ENCODE measurements at regions not wholly inside any gene's neighbourhood (a gene's known extent, or its start where the extent isn't known, plus 50 kb on each side); places are given as distances from the start of the nearest gene placed in this dataset.
A peak's percentile ranks its signal among the peaks of the same experiment; 100 is the strongest.

DNA sequence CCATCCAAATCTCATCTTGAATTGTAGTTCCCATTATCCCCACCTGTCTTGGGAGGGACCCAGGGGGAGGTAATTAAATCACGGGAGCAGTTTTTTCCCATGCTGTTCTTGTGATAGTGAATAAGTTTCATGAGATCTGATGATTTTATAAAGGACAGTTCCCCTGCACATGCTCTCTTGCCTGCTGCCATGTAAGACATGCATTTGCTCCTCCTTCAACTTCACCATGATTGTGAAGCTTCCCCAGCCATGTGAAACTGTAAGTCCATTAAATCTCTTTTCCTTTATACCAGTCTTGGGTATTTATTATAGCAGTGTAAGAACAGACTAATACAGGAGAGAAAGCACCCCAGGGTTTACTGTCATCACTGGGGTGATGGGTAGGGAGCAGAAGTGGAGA lies 220.4 kb upstream of the NUDT4 start:
- H3K79me2 ChIP-seq, result no peaks in the 10 kb centered on the region
- no peak overlapping the region for H3K4me3 ChIP-seq (ENCODE audit: low read depth, low read length)
- H3K4me2 ChIP-seq (ENCODE audit: low read length), result no peak overlapping the region
- H3K4me1 ChIP-seq, result no peaks in the 10 kb centered on the region
- H2AFZ ChIP-seq, result no peak overlapping the region
- no peak overlapping the region for H3K27ac ChIP-seq
- H3K9ac ChIP-seq, result no peak overlapping the region
- H3K9me3 ChIP-seq (ENCODE audit: control insufficient read depth, low read length), result no peaks in the 10 kb centered on the region
- no peaks in the 10 kb centered on the region for H3K27me3 ChIP-seq (ENCODE audit: control insufficient read depth, insufficient read depth, low read length)
- no peaks in the 10 kb centered on the region for H3K36me3 ChIP-seq (ENCODE audit: control insufficient read depth, insufficient read depth, low read length)
- TF ChIP-seq, protein P1, sequence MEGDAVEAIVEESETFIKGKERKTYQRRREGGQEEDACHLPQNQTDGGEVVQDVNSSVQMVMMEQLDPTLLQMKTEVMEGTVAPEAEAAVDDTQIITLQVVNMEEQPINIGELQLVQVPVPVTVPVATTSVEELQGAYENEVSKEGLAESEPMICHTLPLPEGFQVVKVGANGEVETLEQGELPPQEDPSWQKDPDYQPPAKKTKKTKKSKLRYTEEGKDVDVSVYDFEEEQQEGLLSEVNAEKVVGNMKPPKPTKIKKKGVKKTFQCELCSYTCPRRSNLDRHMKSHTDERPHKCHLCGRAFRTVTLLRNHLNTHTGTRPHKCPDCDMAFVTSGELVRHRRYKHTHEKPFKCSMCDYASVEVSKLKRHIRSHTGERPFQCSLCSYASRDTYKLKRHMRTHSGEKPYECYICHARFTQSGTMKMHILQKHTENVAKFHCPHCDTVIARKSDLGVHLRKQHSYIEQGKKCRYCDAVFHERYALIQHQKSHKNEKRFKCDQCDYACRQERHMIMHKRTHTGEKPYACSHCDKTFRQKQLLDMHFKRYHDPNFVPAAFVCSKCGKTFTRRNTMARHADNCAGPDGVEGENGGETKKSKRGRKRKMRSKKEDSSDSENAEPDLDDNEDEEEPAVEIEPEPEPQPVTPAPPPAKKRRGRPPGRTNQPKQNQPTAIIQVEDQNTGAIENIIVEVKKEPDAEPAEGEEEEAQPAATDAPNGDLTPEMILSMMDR (IDR thresholded peaks at IDR 0.05), result no peak

DNA sequence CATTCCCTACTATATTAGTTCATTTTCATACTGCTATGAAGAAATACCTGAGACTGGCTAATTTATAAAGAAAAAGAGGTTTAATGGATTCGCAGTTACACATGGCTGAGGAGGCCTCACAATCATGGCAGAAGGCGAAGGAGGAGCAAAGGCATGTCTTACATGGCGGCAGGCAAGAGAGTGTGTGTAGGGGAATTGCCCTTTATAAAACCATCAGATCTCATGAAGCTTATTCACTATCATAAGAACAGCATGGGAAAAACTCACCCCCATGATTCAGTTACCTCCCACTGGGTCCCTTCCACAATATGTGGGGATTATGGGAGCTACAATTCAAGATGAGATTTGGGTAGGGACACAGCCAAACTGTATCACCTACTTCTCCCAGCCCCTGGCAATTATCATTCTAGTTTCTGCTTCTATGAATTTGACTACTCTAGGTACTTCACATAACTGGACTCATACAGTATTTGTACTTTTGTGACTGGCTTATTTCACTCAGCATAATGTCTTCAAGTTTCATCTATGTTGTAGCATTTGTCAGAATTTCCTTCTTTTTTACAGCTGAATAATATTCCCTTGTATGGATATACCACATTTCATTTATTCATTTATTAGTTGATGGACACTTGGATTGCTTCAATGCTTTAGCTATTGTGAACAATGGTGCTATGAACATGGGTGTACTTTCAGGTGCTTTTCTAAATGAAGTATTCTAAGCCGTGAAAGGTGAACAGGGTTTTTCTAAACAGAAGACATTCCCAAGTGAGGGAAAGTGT lies 219.5 kb upstream of the NUDT4 start:
- Histone ChIP-seq H3K4me2 (ENCODE audit: low read length) (no peak overlapping the region), H3K36me3 (ENCODE audit: control insufficient read depth, insufficient read depth, low read length) (no peaks in the 10 kb centered on the region), H3K79me2 (no peaks in the 10 kb centered on the region), H3K27ac (no peak overlapping the region), H3K9ac (no peak overlapping the region), H3K27me3 (ENCODE audit: control insufficient read depth, insufficient read depth, low read length) (no peaks in the 10 kb centered on the region), H3K4me3 (ENCODE audit: low read depth, low read length) (no peak overlapping the region), H3K9me3 (ENCODE audit: control insufficient read depth, low read length) (no peaks in the 10 kb centered on the region), H3K4me1 (no peaks in the 10 kb centered on the region), H2AFZ (no peak overlapping the region)
- TF ChIP-seq, protein P1 (IDR thresholded peaks at IDR 0.05), result no peak

DNA sequence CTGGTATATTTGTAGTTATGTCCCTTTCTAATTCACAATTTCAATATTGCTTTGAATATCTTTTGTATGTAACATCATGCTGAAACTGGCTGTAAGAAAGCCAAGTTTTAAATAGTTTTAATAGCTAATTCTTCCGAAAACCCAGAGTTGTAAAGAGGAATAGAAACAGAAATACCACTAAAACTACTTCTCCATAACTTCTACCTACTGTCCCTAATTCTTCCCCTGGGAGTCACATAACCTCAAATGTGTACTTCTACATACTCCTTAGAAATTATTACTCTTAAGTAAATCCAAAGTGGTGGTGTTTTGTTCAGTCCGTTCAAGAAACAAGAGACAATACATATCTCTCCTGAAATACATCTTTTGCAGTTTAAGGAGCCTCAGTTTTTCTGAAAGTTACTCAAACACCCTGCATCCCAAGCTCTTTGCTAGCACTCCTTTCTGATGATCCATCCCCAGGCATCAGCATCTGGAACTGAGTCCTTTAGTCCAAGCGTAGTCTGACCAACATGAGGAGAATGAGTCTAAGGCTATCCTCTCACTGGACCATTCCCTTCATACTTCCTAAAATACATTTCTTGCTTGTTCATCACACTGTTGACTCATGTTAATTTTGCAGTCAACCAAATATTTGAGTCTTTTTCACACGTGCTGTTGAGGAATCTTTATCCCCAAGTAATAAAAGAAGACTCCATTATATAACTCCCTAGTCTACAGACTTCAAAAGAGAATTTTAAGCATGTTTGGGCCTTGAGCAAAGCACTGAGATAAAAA lies 214.3 kb upstream of the NUDT4 start:
- Histone ChIP-seq H3K9me3 (ENCODE audit: control insufficient read depth, low read length) (no peaks in the 10 kb centered on the region), H3K4me2 (ENCODE audit: low read length) (no peak overlapping the region), H3K36me3 (ENCODE audit: control insufficient read depth, insufficient read depth, low read length) (no peaks in the 10 kb centered on the region), H3K4me3 (ENCODE audit: low read depth, low read length) (no peak overlapping the region), H3K9ac (no peak overlapping the region), H3K27me3 (ENCODE audit: control insufficient read depth, insufficient read depth, low read length) (no peaks in the 10 kb centered on the region), H3K79me2 (no peaks in the 10 kb centered on the region), H3K4me1 (no peaks in the 10 kb centered on the region), H3K27ac (no peak overlapping the region), H2AFZ (peak overlapping the region; percentile 23)
- TF ChIP-seq, protein P1 (IDR thresholded peaks at IDR 0.05), result no peak

DNA sequence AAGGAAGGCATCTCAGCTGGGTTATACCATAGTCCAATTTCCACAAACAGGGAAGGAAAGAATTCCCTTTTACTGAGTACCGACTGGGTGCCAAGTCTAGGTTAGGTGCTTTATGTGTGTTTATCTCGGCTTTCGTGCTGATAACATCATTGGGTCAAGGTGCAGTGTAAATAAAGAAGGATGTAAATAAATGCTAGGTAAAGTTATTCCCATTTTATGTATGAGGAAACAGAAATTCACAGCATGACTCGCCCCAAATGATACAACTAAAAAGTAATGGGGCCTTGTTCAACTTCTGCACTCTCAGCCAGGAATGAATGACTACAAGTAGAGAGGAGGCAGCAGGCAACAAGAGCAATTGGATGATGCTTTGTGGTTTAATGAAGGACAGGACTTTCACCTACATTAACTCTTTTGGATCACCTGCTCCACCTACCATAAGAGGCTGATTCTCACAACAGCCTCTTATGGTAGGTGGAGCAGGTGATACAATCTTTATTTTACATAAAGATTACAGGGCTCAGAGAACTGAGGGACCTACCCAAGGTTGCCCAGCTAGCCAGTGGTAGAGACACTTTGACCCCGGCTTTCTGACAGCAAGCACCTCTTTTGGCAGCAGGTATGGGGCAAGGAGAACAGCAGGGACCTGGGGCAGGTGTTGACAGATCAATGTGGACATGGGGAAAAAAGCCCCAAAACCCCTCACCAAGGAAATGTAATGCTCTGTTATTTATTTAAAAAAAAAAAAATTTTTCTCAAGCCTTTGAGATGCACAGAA lies 213.4 kb upstream of the NUDT4 start:
- H3K36me3 ChIP-seq (ENCODE audit: control insufficient read depth, insufficient read depth, low read length), result no peaks in the 10 kb centered on the region
- H3K9ac ChIP-seq, result no peak overlapping the region
- H3K4me1 ChIP-seq, result no peaks in the 10 kb centered on the region
- no peak overlapping the region for H3K4me2 ChIP-seq (ENCODE audit: low read length)
- H3K27ac ChIP-seq, result no peak overlapping the region
- H3K9me3 ChIP-seq (ENCODE audit: control insufficient read depth, low read length), result no peaks in the 10 kb centered on the region
- H2AFZ ChIP-seq, result peak overlapping the region; percentile 23
- H3K79me2 ChIP-seq, result no peaks in the 10 kb centered on the region
- H3K4me3 ChIP-seq (ENCODE audit: low read depth, low read length), result no peak overlapping the region
- TF ChIP-seq, protein P1 (IDR thresholded peaks at IDR 0.05), result no peak
- H3K27me3 ChIP-seq (ENCODE audit: control insufficient read depth, insufficient read depth, low read length), result no peaks in the 10 kb centered on the region
